ENCODE measurements at regions not wholly inside any gene's neighbourhood (a gene's known extent, or its start where the extent isn't known, plus 50 kb on each side); places are given as distances from the start of the nearest gene placed in this dataset.

DNA sequence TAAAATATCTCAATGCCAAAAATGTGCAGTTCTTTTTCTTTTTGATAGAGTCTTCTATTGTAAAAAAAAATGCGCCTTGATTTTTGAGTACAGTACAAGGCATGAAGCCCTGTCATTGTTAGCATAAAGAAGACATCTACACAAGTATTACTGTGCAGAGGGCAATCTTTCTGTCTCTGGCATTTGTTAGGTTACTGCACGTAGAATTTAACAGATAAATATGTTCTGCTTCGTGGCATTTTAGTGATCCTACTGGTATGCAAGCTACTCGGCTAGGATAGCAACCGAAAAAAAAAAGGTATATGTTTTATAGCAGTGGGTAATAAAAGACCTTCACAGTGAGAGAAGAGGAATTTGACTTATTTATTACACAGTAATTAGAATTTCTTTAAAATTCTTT, 492.9 kb upstream of the ADGRL2 start:
- WGBS, 5 donors = 56 to 85% (median 69%) methylated on average over 5 of the region's 5 CpGs
- DNase-seq = no peak
- Histone ChIP-seq H3K27ac (no peak overlapping the region), H3K4me3 (peak overlapping the region in 2 of 8 donors; percentile 9 to 49), H3K27me3 (replicated peaks in 1 of 7) (no peaks in the 10 kb centered on the region), H3K36me3 (no peaks in the 10 kb centered on the region), H3K9me3 (no peaks in the 10 kb centered on the region), H3K4me1 (peaks cover 0 to 5% (median 0%) of the 10 kb centered on the region in 6 donors)
- no peak for TF ChIP-seq POLR2A (IDR thresholded peaks at IDR 0.05)
- no peak for TF ChIP-seq POLR2AphosphoS5 (IDR thresholded peaks at IDR 0.05)
- intact Hi-C loops (cut with DNase I; ENCODE audit: low total_unique reads) = no loop called here

GRCh38 chr1:81305997-81306452, 494.7 kb upstream of the ADGRL2 start:
- Histone ChIP-seq H3K27ac (peak overlapping the region in 3 of 8 donors; percentile 31 to 44 (median 40)), H3K27me3 (replicated peaks in 1 of 7) (no peaks in the 10 kb centered on the region), H3K4me1 (peaks cover 0 to 5% (median 0%) of the 10 kb centered on the region in 6 donors), H3K4me3 (peak overlapping the region; percentile 18 to 67 (median 34)), H3K9me3 (no peaks in the 10 kb centered on the region), H3K36me3 (no peaks in the 10 kb centered on the region)
- no peak for DNase-seq
- TF ChIP-seq, protein P1, sequence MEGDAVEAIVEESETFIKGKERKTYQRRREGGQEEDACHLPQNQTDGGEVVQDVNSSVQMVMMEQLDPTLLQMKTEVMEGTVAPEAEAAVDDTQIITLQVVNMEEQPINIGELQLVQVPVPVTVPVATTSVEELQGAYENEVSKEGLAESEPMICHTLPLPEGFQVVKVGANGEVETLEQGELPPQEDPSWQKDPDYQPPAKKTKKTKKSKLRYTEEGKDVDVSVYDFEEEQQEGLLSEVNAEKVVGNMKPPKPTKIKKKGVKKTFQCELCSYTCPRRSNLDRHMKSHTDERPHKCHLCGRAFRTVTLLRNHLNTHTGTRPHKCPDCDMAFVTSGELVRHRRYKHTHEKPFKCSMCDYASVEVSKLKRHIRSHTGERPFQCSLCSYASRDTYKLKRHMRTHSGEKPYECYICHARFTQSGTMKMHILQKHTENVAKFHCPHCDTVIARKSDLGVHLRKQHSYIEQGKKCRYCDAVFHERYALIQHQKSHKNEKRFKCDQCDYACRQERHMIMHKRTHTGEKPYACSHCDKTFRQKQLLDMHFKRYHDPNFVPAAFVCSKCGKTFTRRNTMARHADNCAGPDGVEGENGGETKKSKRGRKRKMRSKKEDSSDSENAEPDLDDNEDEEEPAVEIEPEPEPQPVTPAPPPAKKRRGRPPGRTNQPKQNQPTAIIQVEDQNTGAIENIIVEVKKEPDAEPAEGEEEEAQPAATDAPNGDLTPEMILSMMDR (IDR thresholded peaks at IDR 0.05 in 8 of 11, conservative IDR thresholded peaks at IDR 0.05 in 3 of 11) = peak in 6 of 11 experiments; percentile 15 to 39 (median 24)
- TF ChIP-seq POLR2AphosphoS5 (IDR thresholded peaks at IDR 0.05) = no peak
- intact Hi-C loops (cut with DNase I; ENCODE audit: low total_unique reads) = no loop called here
- 3 to 6% (median 6%) methylated on average over 7 of the region's 7 CpGs for WGBS, 5 donors

- no peaks in the 10 kb centered on the region for H3K27me3 ChIP-seq (replicated peaks in 1 of 7)
- H3K4me1 ChIP-seq = peaks cover 0 to 5% (median 0%) of the 10 kb centered on the region in 6 donors
- H3K27ac ChIP-seq = no peak overlapping the region
- DNase-seq = no peak
- H3K36me3 ChIP-seq = no peaks in the 10 kb centered on the region
- no peak overlapping the region for H3K4me3 ChIP-seq
- H3K9me3 ChIP-seq = no peaks in the 10 kb centered on the region
- TF ChIP-seq POLR2A (IDR thresholded peaks at IDR 0.05) = no peak
- TF ChIP-seq, protein P1 (IDR thresholded peaks at IDR 0.05 in 8 of 11, conservative IDR thresholded peaks at IDR 0.05 in 3 of 11) = no peak
- no peak for TF ChIP-seq POLR2AphosphoS5 (IDR thresholded peaks at IDR 0.05)
- intact Hi-C loops (cut with DNase I; ENCODE audit: low total_unique reads) = no loop called here
Observed at GRCh38 chr1:81304187-81304586, 496.5 kb upstream of the ADGRL2 start.

- Histone ChIP-seq H3K27ac (no peak overlapping the region), H3K36me3 (no peaks in the 10 kb centered on the region), H3K9me3 (no peaks in the 10 kb centered on the region), H3K4me3 (no peak overlapping the region), H3K27me3 (replicated peaks in 1 of 7) (no peaks in the 10 kb centered on the region), H3K4me1 (no peaks in the 10 kb centered on the region)
- TF ChIP-seq POLR2A (IDR thresholded peaks at IDR 0.05) = no peak
- TF ChIP-seq POLR2AphosphoS5 (IDR thresholded peaks at IDR 0.05) = no peak
- TF ChIP-seq, protein P1 (IDR thresholded peaks at IDR 0.05 in 8 of 11, conservative IDR thresholded peaks at IDR 0.05 in 3 of 11) = no peak
- WGBS, 5 donors = 83 to 95% (median 87%) methylated on average over 2 of the region's 2 CpGs
- no peak for DNase-seq
- intact Hi-C loops (cut with DNase I; ENCODE audit: low total_unique reads) = no loop called here
Observed at GRCh38 chr1:81299892-81300291, 500.8 kb upstream of the ADGRL2 start.

- no peak overlapping the region for H3K27ac ChIP-seq
- H3K4me3 ChIP-seq = no peak overlapping the region
- WGBS, 5 donors = 79 to 91% (median 81%) methylated on average over 3 of the region's 3 CpGs
- no peak for TF ChIP-seq POLR2A (IDR thresholded peaks at IDR 0.05)
- no peak for TF ChIP-seq POLR2AphosphoS5 (IDR thresholded peaks at IDR 0.05)
- TF ChIP-seq, protein P1 (IDR thresholded peaks at IDR 0.05 in 8 of 11, conservative IDR thresholded peaks at IDR 0.05 in 3 of 11) = no peak
- H3K9me3 ChIP-seq = no peaks in the 10 kb centered on the region
- H3K27me3 ChIP-seq (replicated peaks in 1 of 7) = no peaks in the 10 kb centered on the region
- DNase-seq = no peak
- H3K4me1 ChIP-seq = no peaks in the 10 kb centered on the region
- no peaks in the 10 kb centered on the region for H3K36me3 ChIP-seq
- intact Hi-C loops (cut with DNase I; ENCODE audit: low total_unique reads) = no loop called here
Observed at GRCh38 chr1:81298266-81298665, 502.5 kb upstream of the ADGRL2 start.
